BJ (cell line): ENCODE measurements at regions not wholly inside any gene's neighbourhood (a gene's known extent, or its start where the extent isn't known, plus 50 kb on each side); places are given as distances from the start of the nearest gene placed in this dataset.

ENCODE experiments used
- CTCF ChIA-PET: fragments of 350-600 bp; formaldehyde crosslinking; extraction: SDS; loops from one replicate; lab custom pipeline; 2021; ENCODE audit warnings: antibody characterized with exemption, inconsistent platforms; lab: Yijun Ruan, JAX
- POLR2A ChIA-PET: fragments of 300-600 bp; sonication (Branson Sonifier 250); formaldehyde crosslinking; extraction: SDS; loops from one replicate; lab custom pipeline; 2021; ENCODE audit warnings: antibody characterized with exemption; lab: Charles Lee
- DNase-seq: peaks from one replicate; pipeline ENCODE4 v3.0.0-alpha.2; 2011; ENCODE audit warnings: low read depth
- H3K27me3 ChIP-seq: 2 replicates; pipeline ENCODE4 v1.6.0; 2011; ENCODE audit warnings: low read length; ENCODE audit not compliant: control insufficient read depth, insufficient read depth
- H3K36me3 ChIP-seq: 2 replicates; pipeline ENCODE4 v1.5.1; 2011; ENCODE audit warnings: low read length; ENCODE audit not compliant: control insufficient read depth, insufficient read depth
- H3K4me3 ChIP-seq: 2 replicates; pipeline ENCODE4 v1.5.1; 2011; ENCODE audit warnings: low read depth, mild to moderate bottlenecking, control low read depth, low read length
- CTCF ChIP-seq: IDR thresholded peaks from 2 replicates; pipeline ENCODE4 v1.5.1; 2011; ENCODE audit warnings: low read depth, mild to moderate bottlenecking, control low read depth, inconsistent platforms, low read length, moderate library complexity; ENCODE audit not compliant: insufficient read depth

GRCh38 chr7:19268737-19269136, 123.5 kb upstream of the FERD3L start:
- Histone ChIP-seq H3K27me3 (no peaks in the 10 kb centered on the region), H3K36me3 (no peaks in the 10 kb centered on the region), H3K4me3 (no peak overlapping the region)
- no peak for TF ChIP-seq CTCF
- CTCF ChIA-PET = interaction anchor here (0.9 kb wide), 1 partner anchor 101 kb away, joined by 4 read pairs; no protein-coding TSS in a partner anchor
- no peak for DNase-seq
- POLR2A ChIA-PET = no interaction called here

DNA sequence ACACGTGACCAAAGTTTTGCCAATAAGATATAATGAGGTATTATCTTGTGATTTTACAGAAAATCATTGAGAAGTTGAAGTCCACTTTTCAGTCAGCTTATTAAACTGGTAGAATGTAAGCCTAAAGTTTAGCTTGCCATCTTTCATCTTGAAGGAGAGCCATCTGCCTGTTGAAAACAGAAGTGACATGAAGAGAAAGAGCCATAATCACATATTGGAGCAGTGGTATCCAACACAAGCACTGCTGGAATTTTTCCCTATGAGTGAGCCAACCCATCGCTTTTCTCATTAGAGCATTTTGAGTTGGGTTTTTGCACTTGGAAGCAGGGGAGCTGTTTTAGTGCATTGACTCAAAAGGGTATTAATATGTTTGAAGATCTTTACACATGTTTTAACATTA, 117.6 kb upstream of the FERD3L start:
- DNase-seq = no peak
- TF ChIP-seq CTCF = no peak
- H3K36me3 ChIP-seq = no peaks in the 10 kb centered on the region
- POLR2A ChIA-PET = no interaction called here
- no peak overlapping the region for H3K4me3 ChIP-seq
- CTCF ChIA-PET = no interaction called here
- H3K27me3 ChIP-seq = no peaks in the 10 kb centered on the region

GRCh38 chr7:19249281-19249680, 104.1 kb upstream of the FERD3L start:
- ChIA-PET CTCF (no interaction called here), POLR2A (no interaction called here)
- no peak for TF ChIP-seq CTCF
- no peak for DNase-seq
- H3K27me3 ChIP-seq = no peaks in the 10 kb centered on the region
- H3K36me3 ChIP-seq = no peaks in the 10 kb centered on the region
- H3K4me3 ChIP-seq = no peak overlapping the region

GRCh38 chr7:19248681-19249080, 103.5 kb upstream of the FERD3L start:
- ChIA-PET POLR2A (no interaction called here), CTCF (interaction anchor here (0.6 kb wide), 1 partner anchor 34 kb away, joined by 3 read pairs; no protein-coding TSS in a partner anchor)
- no peaks in the 10 kb centered on the region for H3K36me3 ChIP-seq
- no peak for DNase-seq
- TF ChIP-seq CTCF = no peak
- no peak overlapping the region for H3K4me3 ChIP-seq
- no peaks in the 10 kb centered on the region for H3K27me3 ChIP-seq

- TF ChIP-seq CTCF = no peak
- ChIA-PET POLR2A (no interaction called here), CTCF (interaction anchor here (0.6 kb wide), 1 partner anchor 33 kb away, joined by 3 read pairs; no protein-coding TSS in a partner anchor)
- Histone ChIP-seq H3K27me3 (no peaks in the 10 kb centered on the region), H3K36me3 (no peaks in the 10 kb centered on the region), H3K4me3 (no peak overlapping the region)
- DNase-seq = no peak
These were observed 102.9 kb upstream of the FERD3L start for GRCh38 chr7:19248115-19248514.
